CD4-positive, alpha-beta T cell treated with Interleukin-6 for 4 hours (primary cell): ENCODE measurements at regions not wholly inside any gene's neighbourhood (a gene's known extent, or its start where the extent isn't known, plus 50 kb on each side); places are given as distances from the start of the nearest gene placed in this dataset.

Source experiments
- DNase-seq: peaks from one replicate; pipeline ENCODE4 v3.0.0-alpha.2; 2020; ENCODE audit warnings: mixed read lengths

DNA sequence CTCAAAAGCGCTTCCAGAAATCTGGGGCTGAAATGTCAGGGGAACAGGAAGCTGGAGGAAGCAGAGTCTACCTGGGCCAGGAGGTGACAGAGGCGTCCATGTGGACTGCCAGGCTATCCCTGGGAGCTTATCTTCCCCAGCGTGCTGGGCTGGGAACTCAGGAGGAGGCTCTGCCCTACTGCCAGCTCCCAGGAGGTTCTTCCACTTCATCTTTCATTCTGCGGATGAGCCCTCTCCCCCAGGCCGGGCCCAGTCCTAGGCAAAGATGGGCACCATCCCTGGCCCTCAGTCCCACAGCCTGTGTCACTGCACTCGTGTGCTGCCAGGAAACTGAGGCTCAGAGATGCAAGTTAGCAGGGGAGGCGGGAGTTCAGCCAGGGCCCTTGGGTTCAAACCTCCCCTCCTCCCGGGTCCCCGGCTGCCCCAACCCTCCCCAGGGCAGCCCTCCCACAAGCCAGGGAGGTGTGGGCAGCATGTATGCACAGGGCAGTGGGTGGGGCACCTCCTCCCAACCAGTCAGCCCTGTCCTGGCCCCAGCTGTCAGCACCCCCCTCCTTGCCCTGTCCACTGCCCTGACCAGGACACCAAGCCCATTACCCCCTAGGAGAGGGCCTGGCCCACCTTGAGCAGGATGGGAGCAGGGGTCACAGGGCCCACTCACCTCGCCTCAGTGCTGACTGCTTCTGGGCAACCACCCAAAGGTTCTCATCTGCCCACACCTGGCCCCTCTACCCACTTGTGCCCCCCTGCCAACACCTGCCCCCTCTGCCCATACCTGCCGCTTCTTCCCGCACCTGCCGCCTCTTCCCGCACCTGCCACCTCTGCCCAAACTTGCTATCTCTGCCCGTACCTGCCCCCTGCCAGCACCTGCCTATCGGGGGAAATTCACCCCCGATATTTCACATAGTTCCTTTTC lies 226.0 kb downstream of the NPHP4 start:
- DNase-seq: no peak

DNA sequence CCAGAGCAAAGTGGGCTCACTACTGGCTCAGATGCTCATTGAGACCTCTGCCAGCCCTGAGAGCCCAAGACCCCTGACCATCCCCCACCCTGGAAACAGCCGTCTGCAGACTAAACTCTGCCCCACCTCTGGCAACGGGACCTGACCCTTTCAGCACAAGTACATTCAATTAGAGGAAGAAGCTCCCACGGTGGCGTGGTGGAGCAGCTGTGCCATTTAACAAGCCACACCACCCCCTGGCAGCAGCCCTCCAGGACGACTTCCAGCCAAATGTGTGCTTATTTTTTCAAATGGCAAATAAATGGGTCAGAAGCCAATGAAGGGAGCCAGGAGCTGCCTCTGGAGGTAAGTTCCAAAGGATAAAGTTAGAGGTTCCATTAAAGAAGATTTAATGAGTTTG lies 226.7 kb downstream of the NPHP4 start:
- DNase-seq: no peak

DNA sequence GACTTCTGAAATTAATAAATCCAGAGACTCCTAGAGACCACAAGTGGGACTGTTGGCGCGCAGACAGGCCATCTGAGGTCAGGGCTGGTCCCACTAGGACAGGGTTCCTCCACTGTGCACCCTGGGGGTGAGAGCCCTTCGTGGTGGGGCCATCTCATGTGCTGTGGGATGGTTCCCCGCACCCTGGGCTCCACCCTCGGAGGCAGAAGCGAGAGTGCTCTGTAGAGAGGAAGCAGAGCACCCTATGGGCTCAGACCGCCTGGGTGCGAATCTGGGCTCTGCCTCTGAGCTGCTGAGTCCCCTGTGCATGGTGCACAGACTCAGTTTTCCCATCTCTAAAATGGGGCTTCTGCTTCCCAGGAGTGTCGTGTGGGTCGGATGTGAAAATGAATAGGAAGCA lies 227.3 kb downstream of the NPHP4 start:
- DNase-seq: no peak

DNA sequence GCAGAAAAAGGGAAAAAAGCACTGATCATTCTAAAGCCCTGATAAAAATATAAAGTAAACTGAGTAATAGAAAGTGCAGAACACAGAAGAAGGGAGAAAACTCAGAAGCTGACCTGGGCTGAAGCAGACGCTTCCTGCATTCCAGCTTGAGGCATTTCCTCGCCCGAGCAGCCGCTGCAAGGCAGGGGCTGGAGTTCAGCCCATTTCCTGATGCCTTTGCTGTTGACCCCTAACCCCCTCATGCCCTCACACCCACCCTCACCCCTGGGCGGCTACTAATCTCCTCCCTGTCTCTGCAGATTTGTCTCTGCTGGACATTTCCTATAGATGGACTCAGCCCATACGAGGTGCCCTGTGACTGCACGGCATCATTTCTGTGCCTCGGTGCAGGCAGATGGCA lies 227.8 kb downstream of the NPHP4 start:
- no peak for DNase-seq

DNA sequence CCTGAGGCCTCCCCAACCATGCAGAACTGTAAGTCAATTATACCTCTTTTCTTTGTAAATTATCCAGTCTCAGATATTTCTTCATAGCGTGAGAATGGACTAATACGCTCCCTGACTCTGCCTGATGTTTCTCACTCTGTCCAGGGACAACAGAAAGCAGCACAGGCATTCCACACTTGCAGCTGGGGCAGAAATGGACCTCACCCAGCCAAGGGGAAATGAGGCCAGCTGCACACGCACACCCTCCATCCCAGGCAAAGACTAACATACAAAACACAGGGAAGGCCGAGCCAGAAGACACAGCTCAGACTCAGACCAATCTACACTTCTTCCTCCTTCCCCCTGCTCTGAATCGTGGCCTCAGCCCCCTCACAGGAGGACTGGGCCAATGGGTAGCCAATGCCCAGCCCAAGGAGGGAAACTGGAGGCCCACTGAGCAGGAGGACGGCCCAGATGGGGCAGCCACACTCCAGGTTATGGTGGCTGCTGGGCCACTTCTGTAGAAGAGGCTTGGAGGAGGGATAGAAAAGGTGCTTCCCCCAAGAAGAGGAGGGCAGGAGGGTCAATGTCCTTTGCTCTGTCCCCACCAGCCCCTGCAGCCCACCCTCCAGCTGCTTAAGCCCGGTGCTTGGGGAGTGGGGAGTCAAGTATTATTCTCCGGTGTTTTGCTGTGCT lies 228.4 kb downstream of the NPHP4 start:
- DNase-seq: no peak

DNA sequence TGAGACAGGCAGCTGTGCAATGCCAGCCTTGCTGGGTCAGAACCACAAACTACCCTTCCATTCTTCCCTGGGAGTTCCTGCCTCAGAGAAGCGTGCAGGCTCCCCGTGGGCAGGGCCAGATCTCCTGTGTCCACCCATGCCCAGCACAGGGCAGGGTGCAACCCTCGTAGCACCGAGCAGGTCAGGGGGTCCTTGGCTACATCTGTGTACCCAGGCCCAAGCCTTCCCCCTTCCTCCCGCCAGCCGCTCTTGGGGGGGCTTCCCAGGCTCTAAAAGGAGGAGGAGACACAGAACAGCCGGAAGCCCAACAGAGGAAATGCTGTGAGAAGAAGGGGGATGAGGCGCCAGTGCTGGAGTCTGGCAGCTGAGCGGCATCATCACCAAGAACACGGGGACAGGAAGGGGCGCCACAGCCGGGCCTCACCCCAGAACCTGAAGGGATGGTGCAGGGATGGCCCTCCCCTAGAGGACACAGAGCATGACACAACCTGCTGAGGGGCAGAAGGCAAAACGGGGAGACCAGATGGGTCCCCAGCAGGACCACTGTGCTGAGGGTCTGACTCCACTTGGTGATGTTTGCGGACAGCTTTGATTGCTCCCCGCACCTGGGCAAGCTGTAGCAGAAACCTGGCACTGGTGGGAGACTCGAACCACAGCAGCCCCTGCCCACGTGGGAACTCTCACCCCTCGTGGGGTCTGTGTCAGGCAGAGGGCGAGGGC lies 233.2 kb downstream of the NPHP4 start:
- DNase-seq: no peak

DNA sequence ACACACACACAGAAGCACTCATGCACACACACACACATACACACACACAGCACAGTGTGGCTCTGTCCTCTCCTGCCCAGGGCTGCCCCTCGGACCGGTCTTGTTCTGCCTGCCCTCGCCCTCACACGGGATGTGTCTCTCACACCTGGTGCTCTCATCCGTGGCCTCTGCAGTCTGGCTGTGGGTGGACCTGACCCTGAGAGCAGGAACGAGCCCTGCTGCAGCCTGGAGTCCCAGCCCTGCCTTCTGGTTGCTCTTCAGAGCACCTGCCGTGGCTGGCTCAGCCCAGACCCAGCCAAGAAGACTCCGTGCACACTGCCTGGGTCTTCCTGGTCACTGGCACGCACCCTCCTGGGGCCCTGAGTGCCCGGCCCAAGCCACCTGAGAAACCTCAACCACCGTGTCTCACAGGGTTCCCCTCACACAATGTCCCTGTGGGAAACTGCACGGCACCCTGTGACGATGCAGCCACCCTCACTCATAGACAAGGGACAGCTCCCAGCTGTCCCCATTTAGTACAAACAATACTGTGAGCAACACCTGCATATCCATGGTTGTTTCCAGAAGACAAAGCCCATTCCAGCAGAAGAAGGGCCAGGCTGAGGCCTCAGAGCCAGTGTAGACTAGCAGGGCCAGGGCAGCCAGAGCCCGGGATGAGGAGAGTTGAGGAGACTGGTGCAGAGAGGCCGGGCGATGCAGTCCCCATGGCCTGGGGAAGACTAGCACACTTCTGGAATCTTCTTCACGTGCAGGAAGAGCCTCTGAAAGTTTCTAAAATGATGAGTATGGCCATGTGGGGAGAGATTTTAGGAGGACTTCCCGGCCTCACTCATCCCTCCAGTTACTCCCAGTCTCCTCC lies 234.0 kb downstream of the NPHP4 start:
- DNase-seq: no peak

DNA sequence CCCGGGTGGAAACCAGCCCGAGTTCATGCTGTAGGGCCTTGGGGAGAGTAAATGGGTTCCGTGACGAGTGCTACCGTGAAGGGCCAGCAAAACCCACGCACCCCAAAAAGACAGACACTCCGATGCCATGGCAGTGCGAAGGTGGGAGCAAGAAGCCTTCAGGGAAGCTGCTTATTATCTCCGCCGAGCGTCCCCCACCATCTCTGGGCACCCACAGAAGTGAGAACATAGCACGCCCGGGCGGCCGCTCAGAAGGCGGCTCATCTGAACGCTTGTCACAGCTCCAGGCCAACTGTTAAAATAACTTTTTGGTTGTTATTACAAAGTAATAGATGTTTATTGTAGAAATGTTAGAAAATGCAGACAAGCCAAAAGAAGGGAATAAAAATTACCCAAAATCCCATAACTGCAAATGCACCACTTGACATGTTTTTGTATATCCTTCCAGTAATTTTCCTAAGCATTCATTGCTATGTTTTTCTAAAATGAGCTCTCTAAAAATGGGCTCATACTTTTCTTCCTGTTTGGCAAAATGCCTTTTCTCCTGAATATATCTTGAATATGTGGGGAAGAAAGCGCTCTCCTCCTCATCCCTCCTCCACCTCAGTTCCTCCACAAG lies 234.9 kb downstream of the NPHP4 start:
- DNase-seq: no peak

DNA sequence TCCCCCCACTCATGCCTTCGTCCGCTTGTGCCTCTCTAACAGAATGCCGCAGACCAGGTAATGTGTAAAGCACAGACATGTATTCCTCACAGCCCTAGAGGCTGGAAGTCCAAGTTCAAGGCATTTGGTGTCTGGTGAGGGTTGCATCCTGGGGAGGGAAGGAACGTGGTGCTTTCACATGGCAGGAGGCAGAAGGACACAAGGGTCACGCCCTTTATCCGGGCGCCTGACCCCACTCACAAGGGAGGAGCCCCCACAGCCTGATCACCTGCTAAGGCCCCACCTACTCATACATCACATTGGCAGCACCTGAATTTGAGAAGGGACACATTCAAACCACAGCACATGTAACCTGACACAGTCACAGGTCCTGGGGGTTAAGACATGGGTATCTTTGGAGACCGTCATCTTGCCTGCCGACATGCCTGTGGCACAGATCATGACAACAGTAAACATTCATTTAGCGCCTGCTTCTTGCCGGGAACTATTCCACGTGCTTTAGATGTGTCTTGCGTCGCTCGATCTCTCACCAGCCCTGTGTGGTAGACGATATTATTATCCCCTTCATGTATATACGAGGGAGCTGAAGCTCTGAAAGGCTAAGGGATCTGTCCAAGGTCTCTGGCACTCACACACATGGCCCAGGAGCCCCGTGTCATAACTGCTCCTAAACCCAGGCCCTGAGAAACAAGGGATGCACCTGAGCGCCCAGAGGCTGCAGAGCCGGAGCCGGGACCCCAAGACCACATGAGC lies 235.6 kb downstream of the NPHP4 start:
- DNase-seq: no peak

DNA sequence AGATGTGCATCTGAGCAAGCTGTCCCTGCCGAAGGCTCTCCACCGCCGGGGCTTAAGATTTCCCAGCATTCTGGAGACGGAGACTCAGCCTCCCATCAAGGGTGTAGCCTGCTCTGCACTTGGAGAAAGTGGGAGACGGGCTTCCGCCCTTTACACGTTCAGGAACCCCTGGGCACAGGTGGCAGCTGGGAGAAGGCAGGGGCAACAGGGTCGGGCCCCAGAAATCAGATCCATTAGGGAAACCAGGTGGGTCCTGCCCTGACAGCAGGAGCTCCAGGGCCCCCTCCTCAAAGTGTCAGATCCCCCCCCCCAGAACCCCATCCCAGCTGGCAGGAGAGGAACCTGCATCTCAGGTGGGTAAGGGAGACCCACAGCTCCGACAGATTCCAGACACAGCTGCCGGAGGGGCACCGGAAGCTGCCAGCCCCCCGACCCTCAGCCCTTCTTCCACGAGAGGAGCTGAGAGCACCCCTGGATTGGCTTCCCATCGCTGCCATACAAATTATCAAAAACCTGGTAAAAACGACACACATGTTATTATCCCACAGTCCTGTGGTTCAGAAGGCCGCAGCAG lies 236.6 kb downstream of the NPHP4 start:
- no peak for DNase-seq

DNA sequence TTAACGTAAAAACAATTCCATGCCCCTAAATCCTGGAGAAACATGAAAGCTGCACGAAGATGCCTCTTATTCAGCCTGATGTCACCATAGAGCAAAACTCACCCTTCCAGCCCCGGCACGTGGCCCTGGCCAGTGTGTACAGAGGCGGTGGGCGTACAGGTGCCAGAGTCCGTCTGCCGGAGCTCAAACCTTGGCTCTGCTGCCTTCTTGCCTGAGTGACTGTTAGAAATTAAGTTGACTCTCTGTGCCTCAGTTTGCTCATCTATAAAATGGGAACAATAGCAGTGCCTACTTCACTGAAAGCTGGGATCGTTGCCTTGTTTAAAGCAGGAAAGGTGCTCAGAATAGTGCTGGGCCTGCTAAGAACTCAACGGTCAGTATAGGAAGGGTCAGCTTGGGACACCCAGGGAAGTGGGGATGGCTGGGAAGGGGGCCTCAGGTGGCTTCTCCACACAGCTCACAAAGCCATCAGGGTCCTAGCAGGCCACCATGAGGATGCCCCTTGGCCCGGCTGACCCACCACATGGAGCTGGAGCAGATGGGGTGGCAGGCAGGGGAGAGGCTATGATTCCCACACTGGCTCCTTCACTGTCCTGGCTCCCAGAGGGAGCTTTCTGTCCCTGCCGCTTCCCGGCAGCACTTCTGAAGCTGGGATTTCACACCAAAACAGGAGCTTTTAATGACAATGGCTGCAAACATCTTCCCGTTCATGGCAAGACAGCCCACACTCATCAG lies 237.2 kb downstream of the NPHP4 start:
- no peak for DNase-seq

DNA sequence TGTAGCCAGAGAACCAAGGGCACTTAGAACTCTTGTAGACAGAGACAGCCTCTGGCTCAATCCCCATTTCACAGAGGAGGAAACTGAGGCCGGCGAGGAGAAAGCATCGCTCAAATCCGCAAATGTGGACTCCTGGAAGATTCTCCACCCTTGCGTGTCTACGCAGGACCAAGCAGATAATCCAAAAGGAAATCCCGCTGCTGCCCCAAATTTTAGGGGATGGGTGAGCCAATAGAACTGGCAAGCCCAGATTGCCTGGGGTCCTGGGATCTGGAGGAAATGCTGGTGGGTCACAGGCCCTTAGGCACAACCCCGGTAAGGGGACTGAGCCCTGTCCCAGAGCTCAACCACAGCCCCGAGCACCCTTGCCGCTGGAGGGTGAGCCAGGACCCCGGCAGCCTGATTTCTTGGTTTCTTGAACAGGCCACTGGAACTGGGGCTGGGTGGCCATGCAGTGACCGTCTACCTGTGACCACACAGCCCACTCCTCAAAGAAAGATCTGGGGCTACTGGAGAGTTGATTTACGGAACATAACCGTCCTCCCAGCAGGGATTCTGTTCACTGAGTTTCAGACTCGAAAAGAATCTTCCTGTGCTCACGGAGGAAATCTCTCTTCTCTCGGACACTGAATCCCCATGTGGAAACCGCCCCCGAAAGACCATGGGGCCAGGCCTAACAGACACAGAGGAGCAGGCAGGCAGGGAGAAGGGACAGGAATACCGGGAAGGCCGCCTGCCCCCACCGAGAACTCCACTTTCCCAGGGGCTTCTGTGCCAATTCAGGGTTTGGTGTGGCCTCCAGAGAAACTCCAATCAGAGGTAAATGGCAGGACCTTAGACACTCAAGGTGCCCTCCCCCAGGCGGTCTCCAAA lies 238.4 kb downstream of the NPHP4 start:
- DNase-seq: no peak

DNA sequence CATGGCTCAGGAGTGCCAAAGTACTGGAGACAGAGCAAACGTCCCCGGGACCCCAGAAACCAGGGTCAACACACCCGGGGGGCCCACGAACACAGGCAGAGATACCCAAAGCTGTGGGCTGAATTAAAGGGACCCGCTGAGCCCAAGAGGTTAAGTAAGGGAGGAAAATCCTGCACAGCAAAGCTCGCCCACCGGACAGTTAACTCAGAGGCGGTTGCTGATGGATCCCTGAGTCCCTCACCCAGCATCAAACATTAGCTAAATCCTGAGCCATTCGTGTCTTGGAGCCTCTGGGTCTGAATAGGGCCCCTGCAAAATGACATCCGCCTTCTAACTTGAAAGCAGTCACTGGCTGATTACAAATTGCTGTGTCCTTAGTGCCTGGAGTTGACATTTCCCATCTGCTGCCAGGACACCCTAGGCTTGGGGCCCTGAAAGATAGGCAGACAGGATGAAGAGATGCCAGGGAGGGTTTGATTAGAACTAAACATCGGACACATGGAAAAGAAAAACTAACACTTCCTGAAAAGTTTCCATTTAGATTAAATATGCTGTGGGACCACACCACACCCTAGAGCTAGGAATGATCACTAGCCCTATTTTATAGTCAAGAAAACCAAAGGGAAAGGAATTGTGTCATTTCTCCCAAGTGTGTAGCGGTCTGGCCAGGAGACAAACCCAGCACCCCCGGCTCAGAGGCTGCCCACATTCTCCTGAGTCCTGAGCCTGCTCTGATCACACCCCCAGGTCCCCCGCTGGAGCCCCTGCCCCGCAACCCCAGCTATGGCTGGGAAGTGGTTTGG lies 239.3 kb downstream of the NPHP4 start:
- DNase-seq: no peak

DNA sequence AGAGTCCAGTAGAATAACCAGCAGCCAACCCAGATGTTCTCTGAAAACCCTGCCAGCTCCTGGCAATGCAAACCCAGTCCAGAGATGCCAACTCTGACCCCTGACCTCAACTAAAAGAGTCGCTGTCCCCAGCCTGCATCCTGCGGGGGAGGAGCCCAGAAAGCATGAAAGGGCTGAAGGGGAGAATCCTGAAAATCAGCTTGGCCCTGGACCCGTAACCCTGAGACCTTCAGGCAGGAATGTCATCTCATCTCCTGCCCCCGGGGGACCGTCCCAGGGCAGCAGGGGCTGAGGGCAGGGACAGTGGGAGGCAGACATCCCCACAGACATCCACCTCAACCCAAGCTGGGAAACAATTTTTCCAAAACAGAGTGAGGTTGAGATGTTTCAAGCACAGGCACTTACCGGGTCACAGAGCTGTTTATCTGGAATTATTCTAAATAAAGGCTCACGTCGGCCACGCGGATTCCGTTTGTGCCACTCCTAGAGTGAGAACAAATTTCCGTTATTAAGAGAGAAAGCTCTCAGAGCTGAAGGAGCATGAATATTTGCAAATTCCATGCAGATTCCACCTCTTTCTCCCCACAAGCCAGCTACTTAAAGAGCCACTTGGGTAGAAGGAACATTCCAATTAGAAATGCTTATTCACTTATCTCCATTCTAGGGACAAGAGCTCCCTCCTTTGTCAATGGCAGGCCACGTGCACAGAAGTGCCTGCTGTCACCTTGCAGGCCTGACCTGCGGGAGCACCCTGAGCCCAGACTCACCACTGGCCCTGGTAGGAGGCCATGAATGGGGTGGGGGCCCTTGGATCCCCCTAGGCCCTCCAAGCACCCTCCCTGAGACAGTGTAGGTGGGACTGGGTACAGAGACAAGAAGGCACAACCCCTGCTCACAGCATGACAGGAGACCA lies 240.1 kb downstream of the NPHP4 start:
- no peak for DNase-seq

DNA sequence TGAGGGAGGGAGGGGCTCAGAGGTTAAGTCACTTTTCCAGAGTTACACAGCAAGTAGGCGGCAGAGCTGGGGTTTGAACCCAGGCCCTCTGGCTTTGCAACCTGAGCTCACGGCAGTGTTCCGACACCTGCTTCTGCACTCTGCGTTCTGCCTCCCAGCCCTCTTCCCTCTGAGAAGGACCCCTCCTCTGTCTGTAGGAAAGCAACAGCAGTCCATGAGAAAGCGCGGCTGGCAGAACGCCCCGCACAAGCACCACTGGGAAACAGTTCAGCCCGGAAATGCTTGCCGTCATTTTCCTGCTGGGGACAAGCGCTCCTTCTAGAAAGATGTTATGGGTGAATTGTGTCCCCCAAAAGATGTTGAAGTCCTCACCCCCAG lies 241.1 kb downstream of the NPHP4 start:
- DNase-seq: no peak

DNA sequence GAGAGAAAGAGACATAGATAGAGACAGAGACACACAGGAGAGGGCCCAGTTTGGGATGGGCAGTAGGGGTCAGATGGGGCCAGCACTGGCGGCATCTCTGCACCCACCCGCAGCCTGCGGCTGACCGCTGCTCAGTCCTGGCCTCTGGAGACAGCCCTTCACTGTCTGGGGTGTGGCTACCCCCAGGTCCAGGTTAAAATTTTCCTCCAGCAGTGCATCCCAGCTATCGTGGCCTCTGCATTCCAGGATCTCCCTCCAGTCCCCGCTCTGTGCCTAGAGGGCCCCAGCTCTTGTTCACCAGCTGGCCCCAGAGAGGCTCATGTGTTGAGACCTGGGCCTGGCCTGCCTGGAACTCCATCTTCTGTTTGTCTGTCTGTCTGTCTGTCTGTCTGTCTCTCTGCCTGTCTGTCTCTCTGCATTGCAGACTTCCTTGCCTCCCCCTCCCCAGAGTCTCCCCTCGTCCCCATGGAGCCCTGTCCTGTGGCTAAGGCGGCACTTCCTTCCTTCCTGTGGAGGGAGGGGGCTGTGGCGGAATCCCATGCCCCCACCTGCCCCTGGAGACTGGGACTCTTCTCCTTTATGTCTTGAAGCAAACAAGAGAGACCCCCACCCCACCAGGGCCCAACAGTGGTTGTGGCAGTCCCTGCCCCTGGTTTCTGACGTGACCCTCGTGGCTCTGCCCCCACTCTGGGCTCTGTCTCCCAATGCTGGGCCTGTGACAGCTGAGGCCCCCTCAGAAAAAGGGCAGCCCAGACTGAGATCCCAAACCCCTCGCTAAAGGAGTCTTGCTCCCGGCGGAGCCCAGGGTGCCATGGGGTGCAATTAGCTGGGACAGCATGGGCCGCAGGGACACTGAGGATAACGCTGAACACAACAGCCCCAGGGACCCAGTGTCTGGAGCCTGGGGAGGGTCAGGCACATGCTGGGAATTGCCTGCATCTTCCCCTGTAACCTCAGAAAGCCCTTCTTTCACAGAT lies 241.8 kb downstream of the NPHP4 start:
- DNase-seq: no peak
